HFFc6 (cell line): ENCODE measurements at regions not wholly inside any gene's neighbourhood (a gene's known extent, or its start where the extent isn't known, plus 50 kb on each side); places are given as distances from the start of the nearest gene placed in this dataset.
A peak's percentile ranks its signal among the peaks of the same experiment; 100 is the strongest.

ENCODE experiments used
- DNase-seq: peaks from one replicate; pipeline ENCODE4 v3.0.0-alpha.2; 2018
- H3K27ac Mint-ChIP-seq: 2 replicates; pipeline ENCODE4 v1.8.0; 2020; ENCODE audit warnings: mild to moderate bottlenecking, mixed read lengths
- H3K27me3 Mint-ChIP-seq: 2 replicates; pipeline ENCODE4 v1.8.0; 2021; ENCODE audit warnings: mild to moderate bottlenecking, moderate library complexity, mixed read lengths; ENCODE audit not compliant: insufficient read depth
- H3K36me3 Mint-ChIP-seq: 2 replicates; pipeline ENCODE4 v1.8.0; 2021; ENCODE audit warnings: low read depth, mixed read lengths
- H3K4me1 Mint-ChIP-seq: 2 replicates; pipeline ENCODE4 v1.8.0; 2020; ENCODE audit warnings: low read depth, mixed read lengths
- H3K4me3 Mint-ChIP-seq: 2 replicates; pipeline ENCODE4 v1.8.0; 2020; ENCODE audit warnings: mild to moderate bottlenecking, moderate library complexity, mixed read lengths
- H3K9me3 Mint-ChIP-seq: 2 replicates; pipeline ENCODE4 v1.8.0; 2020; ENCODE audit warnings: mild to moderate bottlenecking, mixed read lengths
- TF ChIP-seq, protein P1 (sequence below): fragments of 200-600 bp; sonication (generic); IDR thresholded peaks from 2 replicates; pipeline ENCODE4 v1.5.0; 2021; ENCODE audit warnings: antibody characterized with exemption, mild to moderate bottlenecking

DNA sequence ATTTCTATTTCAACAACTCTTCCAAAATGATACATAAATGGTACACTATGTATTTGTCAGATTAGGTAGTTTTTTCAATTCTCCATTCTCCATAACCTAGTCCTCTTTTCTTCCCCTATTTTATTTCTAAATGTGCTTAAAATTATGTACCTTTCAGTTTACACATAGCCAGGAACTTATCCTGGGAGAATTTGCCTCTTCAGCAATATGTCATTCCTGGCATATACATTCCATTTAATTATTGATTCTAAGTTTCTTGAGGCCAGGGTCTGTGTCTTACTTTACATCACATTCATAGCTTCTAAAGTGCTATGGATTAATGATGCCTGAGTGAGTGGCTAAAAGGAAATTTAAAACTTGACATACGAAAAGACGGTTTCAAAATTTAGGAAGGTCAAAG, 199.8 kb downstream of the PDGFRA start:
- no peak overlapping the region for H3K4me3 Mint-ChIP-seq
- no peaks in the 10 kb centered on the region for H3K9me3 Mint-ChIP-seq
- no peak overlapping the region for H3K27ac Mint-ChIP-seq
- no peaks in the 10 kb centered on the region for H3K4me1 Mint-ChIP-seq
- TF ChIP-seq, protein P1, sequence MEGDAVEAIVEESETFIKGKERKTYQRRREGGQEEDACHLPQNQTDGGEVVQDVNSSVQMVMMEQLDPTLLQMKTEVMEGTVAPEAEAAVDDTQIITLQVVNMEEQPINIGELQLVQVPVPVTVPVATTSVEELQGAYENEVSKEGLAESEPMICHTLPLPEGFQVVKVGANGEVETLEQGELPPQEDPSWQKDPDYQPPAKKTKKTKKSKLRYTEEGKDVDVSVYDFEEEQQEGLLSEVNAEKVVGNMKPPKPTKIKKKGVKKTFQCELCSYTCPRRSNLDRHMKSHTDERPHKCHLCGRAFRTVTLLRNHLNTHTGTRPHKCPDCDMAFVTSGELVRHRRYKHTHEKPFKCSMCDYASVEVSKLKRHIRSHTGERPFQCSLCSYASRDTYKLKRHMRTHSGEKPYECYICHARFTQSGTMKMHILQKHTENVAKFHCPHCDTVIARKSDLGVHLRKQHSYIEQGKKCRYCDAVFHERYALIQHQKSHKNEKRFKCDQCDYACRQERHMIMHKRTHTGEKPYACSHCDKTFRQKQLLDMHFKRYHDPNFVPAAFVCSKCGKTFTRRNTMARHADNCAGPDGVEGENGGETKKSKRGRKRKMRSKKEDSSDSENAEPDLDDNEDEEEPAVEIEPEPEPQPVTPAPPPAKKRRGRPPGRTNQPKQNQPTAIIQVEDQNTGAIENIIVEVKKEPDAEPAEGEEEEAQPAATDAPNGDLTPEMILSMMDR, result no peak
- peaks cover 14% of the 10 kb centered on the region for H3K27me3 Mint-ChIP-seq
- no peak for DNase-seq
- H3K36me3 Mint-ChIP-seq, result no peaks in the 10 kb centered on the region

DNA sequence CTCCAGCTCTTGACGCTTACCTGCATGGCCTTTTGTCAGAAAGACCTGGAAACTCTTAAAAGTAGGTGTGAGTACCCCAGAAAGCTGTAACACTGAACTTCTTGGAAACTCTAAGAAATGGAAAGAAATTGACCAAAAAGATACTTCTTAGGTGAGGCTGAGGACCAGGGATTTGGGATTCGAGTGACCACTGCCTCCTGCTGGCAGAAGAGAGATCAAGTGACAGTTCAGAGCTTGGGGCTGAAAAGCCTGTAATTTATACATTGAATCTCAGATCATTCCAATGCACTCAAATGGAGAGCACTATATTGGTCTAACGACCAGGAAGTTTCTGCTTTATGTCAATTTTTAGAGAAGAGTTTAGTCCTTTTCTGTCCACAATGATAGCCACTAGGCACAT, 204.6 kb downstream of the PDGFRA start:
- peaks cover 8% of the 10 kb centered on the region for H3K27me3 Mint-ChIP-seq
- H3K9me3 Mint-ChIP-seq, result no peaks in the 10 kb centered on the region
- peak; percentile 3 for DNase-seq
- H3K4me1 Mint-ChIP-seq, result no peaks in the 10 kb centered on the region
- TF ChIP-seq, protein P1, result peak; percentile 82
- H3K36me3 Mint-ChIP-seq, result no peaks in the 10 kb centered on the region
- no peak overlapping the region for H3K27ac Mint-ChIP-seq
- no peak overlapping the region for H3K4me3 Mint-ChIP-seq

DNA sequence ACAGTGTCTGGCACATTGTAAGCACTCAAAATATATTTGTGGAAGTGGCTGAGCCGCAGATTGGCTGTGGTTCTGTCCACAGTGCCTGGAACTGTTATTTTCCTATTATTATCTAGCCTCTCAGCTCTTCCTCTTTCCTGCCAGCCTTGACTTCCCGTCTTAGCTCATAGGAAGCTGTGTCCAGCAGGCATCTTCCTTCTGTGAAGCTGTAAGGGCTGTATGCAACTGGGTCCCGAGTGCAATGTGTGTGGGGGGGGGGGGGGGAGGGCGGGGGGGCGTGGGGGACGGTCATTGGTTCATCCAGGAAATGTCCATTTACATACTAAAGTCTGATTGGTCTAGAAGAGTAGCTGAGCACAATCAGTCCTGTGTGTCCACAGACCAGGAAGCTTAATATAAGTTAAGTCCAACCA, 210.7 kb downstream of the PDGFRA start:
- Mint-ChIP-seq H3K27me3 (peaks cover 8% of the 10 kb centered on the region), H3K4me3 (no peak overlapping the region), H3K36me3 (no peaks in the 10 kb centered on the region), H3K4me1 (no peaks in the 10 kb centered on the region), H3K9me3 (no peaks in the 10 kb centered on the region), H3K27ac (no peak overlapping the region)
- peak; percentile 17 for DNase-seq
- TF ChIP-seq, protein P1, result no peak

DNA sequence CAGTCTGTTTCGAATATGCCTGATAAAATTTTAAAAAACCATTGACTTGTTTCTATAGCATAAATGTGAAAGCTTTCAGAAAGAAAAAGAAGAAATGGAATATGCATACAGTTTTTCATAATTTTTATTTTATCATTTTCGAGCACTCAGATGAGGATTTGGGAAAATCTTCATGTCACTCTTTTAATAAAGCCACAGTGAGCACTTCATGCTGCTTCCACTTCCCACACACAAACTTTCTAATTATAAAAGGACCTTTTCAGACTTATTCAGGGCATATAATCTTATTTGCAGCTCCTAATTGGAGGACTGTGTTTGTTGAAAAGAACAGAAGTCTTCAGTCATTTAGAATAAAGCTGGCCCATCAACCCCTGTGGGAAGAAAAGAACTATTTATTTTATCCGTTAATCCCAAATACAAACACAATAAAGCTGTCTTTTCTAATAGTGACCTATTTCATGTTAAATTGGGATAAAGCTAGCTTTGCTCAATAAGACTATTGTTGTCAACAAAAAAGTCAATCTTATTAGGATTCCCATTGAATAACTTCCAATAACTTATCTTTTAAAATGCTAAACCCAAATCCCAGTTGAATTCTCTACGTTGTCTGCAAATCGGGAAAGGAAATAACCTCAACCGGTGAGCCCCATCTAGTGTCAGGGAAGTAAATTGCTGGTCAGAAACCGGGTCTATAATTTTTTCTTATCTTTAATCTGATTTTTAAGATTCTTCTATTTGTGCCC, 211.5 kb downstream of the PDGFRA start:
- Mint-ChIP-seq H3K36me3 (no peaks in the 10 kb centered on the region), H3K27ac (no peak overlapping the region), H3K4me1 (no peaks in the 10 kb centered on the region), H3K4me3 (no peak overlapping the region), H3K9me3 (no peaks in the 10 kb centered on the region), H3K27me3 (peaks cover 8% of the 10 kb centered on the region)
- peak; percentile 23 for DNase-seq
- TF ChIP-seq, protein P1, result peak; percentile 80

DNA sequence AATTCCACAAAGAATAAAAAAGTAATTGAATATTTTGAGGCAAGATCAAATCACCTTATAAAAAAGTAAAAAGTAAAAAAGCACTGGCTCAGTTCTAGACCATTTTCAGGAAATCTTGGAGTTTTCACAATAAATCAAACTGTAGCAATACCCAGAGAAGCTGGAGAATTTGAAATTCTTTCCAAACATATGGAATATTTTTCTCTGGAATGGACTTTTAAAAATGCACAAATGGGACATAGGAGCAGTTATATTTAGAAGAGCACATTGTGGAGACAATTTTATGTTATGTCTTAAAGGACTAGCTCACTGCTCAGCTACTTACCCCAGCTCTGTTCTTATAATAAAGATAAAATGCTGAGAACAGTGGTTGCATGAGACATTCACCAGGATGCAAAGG, 211.9 kb upstream of the KIT start:
- DNase-seq, result no peak
- H3K4me3 Mint-ChIP-seq, result no peak overlapping the region
- TF ChIP-seq, protein P1, result no peak
- peaks cover 21% of the 10 kb centered on the region for H3K9me3 Mint-ChIP-seq
- peaks cover 10% of the 10 kb centered on the region; the same call in 1 of the 2 replicates for H3K27me3 Mint-ChIP-seq
- no peak overlapping the region for H3K27ac Mint-ChIP-seq
- peaks cover 6% of the 10 kb centered on the region; the same call in 1 of the 2 replicates for H3K36me3 Mint-ChIP-seq
- H3K4me1 Mint-ChIP-seq, result no peaks in the 10 kb centered on the region
